GM12873 (cell line): ENCODE measurements at regions not wholly inside any gene's neighbourhood (a gene's known extent, or its start where the extent isn't known, plus 50 kb on each side); places are given as distances from the start of the nearest gene placed in this dataset.

Experiments used
- TF ChIP-seq, protein P1 (sequence below): IDR thresholded peaks from 2 replicates; pipeline ENCODE4 v1.5.1; 2012; ENCODE audit warnings: low read depth, mild to moderate bottlenecking, moderate library complexity, low read length, control low read depth; ENCODE audit not compliant: insufficient read depth; ENCODE audit errors: missing control alignments

DNA sequence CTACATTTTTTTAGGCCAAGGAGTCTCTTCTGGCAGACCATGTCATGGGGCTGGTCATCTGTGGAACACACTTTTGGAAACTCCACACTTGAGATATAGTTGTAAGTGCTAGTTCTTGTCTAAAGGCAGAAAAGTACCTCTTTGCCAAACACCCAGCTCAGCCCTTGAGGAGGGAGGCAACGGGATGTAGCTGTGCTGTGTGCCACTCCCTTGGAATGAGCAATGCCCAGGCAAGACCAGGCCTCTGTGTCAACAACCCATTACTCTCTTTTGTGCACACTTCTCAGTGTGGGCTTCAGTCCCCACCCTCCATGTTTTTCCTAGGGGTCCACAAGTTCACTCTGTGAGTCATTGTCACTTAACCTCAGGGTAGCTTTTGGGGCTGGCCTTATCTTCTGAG, 528.3 kb upstream of the CFAP20DC start:
- TF ChIP-seq, protein P1, sequence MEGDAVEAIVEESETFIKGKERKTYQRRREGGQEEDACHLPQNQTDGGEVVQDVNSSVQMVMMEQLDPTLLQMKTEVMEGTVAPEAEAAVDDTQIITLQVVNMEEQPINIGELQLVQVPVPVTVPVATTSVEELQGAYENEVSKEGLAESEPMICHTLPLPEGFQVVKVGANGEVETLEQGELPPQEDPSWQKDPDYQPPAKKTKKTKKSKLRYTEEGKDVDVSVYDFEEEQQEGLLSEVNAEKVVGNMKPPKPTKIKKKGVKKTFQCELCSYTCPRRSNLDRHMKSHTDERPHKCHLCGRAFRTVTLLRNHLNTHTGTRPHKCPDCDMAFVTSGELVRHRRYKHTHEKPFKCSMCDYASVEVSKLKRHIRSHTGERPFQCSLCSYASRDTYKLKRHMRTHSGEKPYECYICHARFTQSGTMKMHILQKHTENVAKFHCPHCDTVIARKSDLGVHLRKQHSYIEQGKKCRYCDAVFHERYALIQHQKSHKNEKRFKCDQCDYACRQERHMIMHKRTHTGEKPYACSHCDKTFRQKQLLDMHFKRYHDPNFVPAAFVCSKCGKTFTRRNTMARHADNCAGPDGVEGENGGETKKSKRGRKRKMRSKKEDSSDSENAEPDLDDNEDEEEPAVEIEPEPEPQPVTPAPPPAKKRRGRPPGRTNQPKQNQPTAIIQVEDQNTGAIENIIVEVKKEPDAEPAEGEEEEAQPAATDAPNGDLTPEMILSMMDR: no peak

DNA sequence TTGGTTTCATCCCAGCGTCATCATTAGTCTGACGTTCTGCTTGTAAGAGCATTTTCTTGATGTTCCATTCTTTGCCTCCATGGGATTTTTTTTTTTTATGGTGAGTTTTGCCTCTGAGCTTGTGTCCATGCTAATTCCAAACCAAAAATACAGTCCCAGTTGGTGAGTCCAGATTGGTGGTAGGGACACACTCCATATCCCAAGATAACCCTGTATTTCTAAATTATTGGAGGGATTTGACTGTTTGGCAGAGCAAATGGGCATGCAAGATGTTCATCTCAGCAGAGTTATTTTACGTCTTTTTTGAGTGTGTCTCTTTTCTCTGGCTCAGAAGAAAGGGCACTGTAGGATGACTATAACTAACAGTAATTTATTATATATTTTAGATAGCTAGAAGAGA, 526.8 kb upstream of the CFAP20DC start:
- TF ChIP-seq, protein P1: no peak

DNA sequence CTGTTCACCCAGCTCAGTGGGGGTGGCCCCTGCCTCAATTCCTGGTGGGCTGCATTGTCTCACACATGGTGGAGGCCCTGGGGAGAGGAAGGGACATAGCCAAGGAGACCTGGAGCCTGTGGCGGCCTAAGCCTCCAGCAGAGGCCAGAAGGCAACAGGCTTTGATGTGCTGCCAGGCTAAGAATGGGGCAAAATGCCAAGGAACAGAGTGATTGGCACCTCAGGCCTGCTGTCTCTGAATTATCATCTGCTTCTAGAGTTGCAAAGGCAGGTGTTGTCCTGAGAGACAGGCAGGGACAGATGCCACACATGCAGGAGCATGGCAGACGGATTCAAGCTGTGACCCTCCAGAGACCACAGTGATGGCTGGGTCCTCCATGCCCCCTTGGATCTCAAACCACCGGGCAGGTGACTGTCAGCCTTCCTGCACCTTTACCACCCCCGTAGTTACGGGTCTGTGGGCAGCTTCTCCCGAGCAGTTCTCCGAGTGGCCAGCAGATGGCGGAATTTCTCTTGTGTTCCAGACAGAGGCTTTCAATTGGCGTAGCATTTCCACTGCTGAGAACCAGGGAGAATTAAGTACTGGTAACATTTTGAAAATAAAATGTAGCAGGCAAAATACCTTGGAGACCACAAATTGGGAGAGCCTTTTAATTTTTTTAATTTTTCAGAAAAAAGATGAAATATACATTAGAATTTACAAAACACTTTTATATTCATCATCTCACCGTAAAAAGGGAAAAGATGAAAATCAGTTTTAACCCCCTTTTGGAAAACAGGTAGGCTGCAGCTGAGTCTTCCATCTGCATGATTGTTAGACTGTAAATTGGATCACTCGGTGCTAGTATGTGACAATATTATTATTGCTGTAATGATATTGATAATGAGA, 525.5 kb upstream of the CFAP20DC start:
- TF ChIP-seq, protein P1: peak; percentile 92

DNA sequence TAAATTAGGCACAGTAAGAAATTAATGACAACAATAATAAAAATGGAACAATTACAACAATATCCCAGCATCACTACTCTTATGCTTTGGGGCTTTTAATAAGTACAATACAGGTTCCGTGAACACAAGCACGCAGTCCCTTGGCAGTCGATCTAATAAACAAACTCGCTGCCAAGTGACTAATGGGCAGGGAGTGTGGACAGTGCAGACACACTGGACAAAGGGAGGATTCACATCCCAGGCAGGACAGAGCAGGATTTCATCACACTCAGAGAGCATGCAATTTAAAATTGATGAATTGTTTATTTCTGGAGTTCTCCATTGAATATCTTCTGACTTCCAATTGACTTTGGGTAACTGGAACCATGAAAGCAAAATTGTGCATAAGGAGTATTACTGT, 524.1 kb upstream of the CFAP20DC start:
- TF ChIP-seq, protein P1: no peak

DNA sequence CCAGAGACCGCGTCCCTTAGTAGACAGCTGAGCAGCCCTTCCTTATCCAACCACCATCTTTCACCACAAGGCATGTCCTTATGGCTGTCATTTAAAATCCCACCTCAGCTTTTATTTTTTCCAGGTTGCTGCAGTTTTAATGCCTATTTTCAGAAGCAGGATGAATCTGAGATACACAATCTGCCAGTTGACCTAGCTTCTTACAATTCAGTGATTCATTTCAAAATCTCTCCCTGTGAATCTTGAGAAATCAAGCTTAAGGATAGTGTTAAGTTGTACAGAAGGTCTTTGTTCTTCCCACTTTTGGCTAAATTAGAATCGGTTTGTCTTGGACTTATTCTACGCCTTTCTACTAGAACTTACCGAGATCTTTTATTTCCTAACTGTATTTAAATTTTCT, 522.3 kb upstream of the CFAP20DC start:
- TF ChIP-seq, protein P1: no peak

DNA sequence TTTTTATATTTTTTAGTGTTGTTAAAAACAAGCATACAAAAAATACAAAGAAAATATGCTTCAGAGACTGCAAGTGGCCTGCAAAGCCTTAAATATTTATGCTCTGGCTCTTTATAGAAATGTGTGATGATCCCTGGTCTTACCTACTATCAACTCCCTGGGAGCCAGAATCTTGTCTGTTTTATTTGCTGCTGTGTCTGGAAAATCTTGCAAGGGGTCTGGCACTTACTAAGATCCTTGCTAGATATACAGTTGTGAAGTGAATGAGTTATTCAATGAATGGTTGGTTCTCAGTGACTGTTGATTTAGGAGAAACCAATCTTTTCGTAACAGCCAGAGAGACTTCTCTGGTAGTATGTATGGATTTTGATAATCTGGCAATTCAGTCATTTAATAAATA, 521.0 kb upstream of the CFAP20DC start:
- TF ChIP-seq, protein P1: no peak

DNA sequence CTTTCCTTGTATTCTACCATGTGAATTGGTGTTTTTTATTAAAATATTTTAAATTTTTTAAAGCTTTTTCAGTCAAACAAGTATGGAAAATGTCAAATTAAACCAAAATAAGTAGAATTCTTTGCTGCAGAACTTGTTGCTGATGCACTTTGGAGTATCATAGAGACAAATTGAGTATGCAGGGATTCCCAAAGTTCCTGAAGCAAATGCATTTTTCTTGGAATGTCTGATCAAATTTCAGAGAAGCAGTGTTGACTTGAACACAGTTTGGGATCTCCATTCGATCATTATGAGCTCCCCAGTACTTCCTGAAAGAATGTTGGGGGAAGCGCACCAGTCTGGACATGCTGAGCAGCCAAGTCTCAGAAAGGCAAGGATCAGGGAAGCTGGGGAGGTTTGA, 517.8 kb upstream of the CFAP20DC start:
- TF ChIP-seq, protein P1: no peak
